SH-SY5Y (cell line): ENCODE measurements at regions not wholly inside any gene's neighbourhood (a gene's known extent, or its start where the extent isn't known, plus 50 kb on each side); places are given as distances from the start of the nearest gene placed in this dataset.

Experiments
- GATA2 ChIP-seq: IDR thresholded peaks from 2 replicates; pipeline ENCODE4 v1.6.1; 2011; ENCODE audit warnings: mild to moderate bottlenecking, low read depth, low read length
- GATA3 ChIP-seq: IDR thresholded peaks from 2 replicates; pipeline ENCODE4 v1.6.1; 2011; ENCODE audit warnings: low read depth, mild to moderate bottlenecking, low read length, moderate library complexity

DNA sequence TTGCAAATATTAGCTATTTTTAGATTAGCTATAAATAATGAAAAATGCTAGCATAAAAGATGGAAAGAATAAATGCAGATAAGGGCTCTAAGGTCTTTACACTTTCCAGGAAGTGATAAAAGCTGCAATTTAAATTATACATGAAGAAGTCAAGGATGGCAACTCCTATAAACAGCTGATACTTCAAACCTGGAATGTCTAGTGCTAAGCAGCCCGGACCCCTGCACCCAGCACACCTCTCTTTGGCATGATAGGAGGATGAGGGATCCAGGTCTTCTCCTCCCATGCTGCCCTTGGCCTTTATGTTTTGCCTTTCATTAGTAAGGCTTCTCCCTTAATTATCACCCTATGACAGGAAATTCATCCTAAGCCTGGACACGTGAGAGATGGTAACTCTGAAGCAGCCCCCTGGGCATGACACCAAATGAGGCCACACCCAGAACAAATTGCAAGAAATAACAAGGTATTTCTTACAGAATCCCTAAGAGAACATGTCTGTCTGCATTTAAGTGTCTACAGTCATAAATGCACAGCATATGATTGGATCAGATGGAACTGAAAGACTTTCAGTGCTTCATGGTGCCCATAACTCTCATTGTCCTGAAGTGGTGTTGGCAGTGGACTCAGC lies 158.3 kb upstream of the PRSS1 start:
- TF ChIP-seq GATA3 (no peak), GATA2 (no peak)
